ENCODE measurements at regions not wholly inside any gene's neighbourhood (a gene's known extent, or its start where the extent isn't known, plus 50 kb on each side); places are given as distances from the start of the nearest gene placed in this dataset.
"Not testable (repeated sequence)": the region's sequence is repeated elsewhere in the genome, so short reads cannot be mapped to it uniquely, and the experiment has no call there.

DNA sequence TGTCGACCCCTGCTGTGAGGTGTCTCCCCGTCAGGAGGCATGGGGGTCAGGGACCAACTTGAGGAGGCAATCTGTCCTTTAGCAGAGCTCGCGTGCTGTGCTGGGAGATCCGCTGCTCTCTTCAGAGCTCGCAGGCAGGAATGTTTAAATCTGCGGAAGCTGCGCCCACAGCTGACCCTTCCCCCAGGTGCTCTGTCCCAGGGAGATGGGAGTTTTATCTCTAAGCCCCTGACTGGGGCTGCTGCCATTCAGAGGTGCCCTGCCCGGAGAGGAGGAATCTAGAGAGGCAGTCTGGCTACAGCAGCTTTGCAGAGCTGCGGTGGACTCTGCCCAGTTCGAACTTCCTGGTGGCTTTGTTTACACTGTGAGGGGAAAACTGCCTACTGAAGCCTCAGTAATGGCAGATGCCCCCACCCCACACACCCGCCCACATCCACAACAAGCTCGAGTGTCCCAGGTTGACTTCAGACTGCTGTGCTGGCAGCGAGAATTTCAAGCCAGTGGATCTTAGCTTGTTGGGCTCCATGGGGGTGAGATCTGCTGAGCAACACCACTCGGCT lies 133.1 kb downstream of the CENPC start:
- not testable (repeated sequence) for DNase-seq (ENCODE audit: extremely low read depth, low read depth)

DNA sequence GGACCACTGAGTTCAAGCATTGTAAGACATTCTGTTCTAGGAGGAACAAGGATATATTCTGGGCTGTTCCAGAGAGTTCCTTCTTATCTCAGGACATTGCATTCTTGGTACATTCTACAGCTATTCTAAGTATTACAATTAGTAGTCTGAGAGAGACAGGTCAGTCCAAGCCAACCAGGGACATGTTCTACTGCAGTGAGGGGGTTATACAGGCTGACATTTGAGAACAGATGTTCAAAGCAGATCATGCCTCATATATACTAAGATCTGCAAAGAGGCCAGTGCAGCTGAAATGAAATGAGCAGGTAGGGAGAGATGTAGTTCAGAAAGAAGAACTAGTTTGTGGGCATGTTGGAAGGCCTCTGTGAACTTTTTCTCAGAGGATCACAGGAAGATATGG lies 142.0 kb downstream of the CENPC start:
- no peak for DNase-seq (ENCODE audit: extremely low read depth, low read depth)

- no peak for DNase-seq (ENCODE audit: extremely low read depth, low read depth)
Measured at GRCh38 chr4:67401902-67402301, 143.4 kb downstream of the CENPC start.

DNA sequence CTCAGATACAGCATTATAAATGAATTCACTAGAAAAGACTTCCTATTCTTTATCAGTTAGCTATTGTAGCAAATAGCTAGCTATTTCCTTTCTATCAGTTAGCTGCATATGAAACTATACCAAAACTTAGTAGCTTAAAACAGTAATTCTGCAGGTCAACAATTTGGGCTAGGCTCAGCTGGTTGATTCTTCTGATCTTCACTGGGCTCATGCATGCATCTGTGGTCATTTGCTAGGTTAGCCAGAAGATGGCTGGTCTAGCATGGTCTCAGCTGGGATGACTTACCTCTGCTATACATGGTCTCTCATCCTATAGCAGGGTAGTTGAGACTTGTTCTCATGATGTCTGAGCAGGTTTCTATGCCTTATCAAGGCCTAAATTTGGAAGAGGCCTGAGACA lies 147.4 kb downstream of the CENPC start:
- no peak for DNase-seq (ENCODE audit: extremely low read depth, low read depth)

GRCh38 chr4:67397031-67397430 lies 148.3 kb downstream of the CENPC start:
- DNase-seq (ENCODE audit: extremely low read depth, low read depth) = no peak

DNA sequence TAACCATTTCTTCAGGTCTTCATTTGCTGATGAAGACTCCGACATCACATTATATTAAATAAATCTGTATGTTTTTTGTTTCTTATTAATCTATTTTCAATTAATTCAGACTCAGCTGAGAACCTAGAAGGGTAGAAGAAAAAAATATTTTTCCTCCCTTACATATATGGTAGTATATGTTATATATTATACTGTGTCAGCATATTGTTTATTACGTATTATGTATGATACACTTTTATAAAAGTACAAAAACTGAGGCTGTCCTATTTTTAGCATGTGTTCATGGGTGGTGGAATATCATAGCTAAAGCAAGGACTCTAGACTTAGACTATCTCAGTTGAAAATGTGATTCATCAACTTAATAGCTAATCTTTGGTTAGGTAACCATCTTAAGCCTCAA lies 149.3 kb downstream of the CENPC start:
- DNase-seq (ENCODE audit: extremely low read depth, low read depth) = no peak

DNA sequence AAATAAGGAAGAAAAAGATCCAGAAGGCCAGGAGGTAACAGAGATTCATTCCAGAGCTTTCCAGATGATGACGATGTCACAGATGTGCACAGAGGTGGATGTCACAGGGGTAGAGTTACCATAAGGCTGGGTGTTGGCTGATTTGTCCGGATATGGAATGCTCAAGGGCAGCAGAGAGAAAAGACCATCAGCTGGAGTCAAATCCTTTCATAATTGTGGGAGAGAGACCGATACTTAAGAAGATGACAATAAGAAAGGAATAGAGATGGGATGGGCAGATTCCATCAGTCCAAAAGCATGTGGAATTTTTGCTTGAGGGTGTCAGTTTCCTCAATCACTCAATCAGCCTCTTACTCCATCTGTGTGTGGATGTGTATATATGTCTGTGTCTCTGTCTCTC lies 150.4 kb downstream of the CENPC start:
- DNase-seq (ENCODE audit: extremely low read depth, low read depth) = no peak

DNA sequence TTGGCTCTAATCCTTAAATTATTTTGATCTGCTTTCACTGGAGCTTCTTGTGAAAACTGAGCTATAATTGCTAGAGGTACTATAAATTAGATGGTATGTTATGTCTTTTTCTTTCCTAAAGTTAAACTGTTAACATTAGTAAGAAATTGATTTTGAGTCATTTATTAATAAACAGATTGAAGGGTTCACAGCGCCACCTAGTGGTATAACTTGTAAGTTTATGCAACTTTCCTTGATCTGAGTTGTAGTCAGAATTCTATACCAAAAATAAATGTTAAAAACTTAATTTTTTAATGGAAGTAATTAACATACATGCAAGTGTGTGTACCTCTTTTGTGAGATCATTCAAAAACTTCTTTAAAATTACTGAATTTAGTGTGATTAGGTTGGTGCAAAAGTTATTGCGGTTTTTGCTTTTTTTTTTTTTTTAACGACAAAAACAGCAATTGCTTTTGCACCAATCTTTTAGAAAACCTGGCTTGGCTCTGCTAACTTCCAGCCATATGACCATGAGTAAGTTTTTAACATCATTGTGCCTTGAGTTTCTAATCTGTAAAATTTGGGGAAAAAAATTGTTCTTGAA lies 151.5 kb downstream of the CENPC start:
- DNase-seq (ENCODE audit: extremely low read depth, low read depth) = peak; percentile 17

- no peak for DNase-seq (ENCODE audit: extremely low read depth, low read depth)
Measured at GRCh38 chr4:67393007-67393406, 152.3 kb downstream of the CENPC start.

GRCh38 chr4:67381406-67381804 lies 163.9 kb downstream of the CENPC start:
- not testable (repeated sequence) for DNase-seq (ENCODE audit: extremely low read depth, low read depth)

DNA sequence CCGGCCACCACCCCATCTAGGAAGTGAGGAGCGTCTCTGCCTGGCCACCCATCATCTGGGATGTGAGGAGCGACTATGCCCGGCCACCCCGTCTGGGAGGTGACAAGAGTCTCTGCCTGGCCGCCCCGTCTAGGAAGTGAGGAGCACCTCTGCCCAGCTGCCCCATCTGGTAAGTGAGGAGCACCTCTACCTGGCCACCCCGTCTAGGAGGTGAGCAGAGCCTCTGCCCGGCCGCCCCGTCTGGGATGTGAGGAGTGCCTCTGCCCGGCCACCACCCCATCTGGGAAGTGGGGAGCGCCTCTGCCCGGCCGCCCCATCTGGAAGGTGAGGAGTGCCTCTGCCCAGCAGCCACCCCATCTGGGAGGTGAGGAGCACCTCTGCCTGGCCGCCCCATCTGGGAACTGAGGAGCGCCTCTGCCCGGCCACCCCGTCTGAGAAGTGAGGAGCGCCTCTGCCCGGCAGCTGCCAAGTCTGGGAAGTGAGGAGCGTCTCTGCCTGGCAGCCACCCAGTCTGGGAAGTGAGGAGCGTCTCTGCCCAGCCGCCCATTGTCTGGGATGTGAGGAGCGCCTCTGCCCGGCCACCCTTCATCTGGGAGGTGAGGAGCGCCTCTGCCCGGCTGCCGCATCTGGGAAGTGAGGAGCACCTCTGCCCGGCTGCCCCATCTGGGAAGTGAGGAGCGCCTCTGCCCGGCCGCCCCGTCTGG lies 164.4 kb downstream of the CENPC start:
- DNase-seq (ENCODE audit: extremely low read depth, low read depth) = not testable (repeated sequence)

DNA sequence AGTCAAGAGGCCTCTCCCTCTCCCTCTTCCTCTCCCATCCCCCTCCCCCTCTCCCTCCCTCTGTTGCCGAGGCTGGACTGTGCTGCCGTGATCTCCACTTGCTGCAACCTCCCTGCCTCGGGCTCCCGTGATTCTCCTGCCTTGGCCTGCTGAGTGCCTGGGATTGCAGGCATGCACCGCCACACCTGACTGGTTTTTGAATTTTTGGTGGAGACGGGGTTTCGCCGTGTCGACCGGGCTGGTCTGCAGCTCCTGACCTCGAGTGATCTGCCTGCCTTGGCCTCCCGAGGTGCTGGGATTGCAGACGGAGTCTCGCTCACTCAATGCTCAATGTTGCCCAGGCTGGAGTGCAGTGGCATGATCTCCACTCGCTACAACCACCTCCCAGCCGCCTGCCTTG lies 165.1 kb downstream of the CENPC start:
- no peak for DNase-seq (ENCODE audit: extremely low read depth, low read depth)

DNA sequence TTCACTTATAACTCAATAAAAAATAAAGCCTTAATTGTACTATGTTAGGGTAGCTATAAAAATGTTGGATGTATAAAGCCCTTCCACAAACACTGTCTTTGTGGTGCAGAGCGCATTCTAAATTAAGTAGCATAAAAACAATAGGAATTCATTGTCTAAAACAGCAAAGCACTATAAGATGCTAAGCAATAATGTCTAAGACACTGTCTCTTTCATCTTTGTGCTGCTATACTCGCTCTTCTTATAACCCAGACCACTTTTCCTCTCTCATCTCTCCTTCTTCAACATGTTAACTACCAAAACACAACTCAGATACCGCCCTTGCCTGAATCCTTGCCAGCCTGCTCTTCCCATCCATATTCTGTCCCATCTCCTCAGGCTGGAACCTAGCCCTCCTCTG lies 170.0 kb downstream of the CENPC start:
- no peak for DNase-seq (ENCODE audit: extremely low read depth, low read depth)

DNA sequence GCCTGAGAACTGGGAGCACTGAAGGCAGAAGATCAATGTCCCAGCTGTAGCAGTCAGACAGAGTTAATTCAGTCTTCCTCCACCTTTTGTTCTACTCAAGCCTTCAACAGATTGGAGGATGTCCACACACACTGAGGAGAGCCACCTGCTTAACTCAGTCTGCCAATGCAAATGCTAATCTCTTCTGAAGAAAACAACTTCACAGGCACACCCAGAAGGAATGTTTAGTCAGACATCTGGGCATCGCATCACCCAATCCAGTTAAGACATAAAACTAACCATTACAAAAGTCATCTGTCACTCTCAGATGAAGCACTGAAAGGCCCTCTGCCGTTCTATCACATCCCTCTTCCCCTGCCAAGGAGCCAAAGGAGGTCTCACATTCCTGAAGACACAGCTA lies 173.7 kb downstream of the CENPC start:
- DNase-seq (ENCODE audit: extremely low read depth, low read depth) = no peak

DNA sequence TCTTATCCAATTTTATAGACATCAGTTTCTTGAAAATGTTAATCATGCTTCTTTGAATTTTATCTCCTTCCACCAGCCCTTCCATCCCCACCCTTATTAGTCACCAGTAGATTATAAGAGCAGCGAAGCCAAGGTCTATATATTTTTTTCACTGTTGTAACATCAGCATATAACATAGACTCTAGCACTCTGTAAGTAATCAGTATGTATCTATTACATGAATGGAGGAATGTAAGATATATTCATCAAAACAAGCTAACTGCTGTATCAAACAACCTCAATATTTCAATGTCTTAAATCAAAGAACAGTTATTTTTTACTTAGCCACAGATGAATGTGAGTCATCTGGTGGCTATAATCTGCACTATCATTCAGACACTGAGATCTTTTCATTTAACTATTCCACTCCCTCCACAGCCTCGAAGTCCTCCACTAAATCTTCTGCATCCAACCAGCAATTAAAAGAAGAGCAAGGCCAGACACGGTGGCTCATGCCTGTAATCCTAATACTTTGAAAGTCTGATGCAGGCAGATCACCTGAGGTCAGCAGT lies 178.9 kb downstream of the CENPC start:
- DNase-seq (ENCODE audit: extremely low read depth, low read depth) = no peak

DNA sequence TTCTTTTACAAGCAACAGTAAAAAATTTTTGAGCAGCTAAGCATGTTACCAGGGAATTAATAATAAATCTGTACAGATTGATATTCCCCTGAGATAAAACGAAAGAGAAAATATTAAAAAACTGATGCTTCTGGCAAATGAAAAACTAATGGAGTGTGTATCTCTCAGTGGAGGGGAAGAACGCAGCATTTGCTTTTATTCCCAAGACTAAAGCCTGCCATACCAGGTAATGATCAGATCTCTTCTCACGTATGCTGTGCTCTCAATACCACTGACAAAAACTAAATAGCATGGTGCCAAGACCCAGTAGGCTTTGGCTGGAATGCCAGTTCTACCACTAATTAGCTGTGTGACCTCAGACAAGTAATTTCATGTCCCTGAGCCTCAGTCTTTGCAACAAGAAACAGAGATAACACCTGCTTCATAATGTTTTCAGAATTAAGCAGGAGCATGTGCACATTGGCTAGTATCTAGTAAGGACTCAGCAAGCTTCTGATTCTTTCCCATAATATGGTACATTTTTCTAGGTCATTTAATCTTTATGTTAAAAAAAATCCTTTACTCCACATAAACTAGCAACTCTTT lies 179.6 kb downstream of the CENPC start:
- DNase-seq (ENCODE audit: extremely low read depth, low read depth) = no peak

GRCh38 chr4:67355806-67356205 lies 189.5 kb downstream of the CENPC start:
- no peak for DNase-seq (ENCODE audit: extremely low read depth, low read depth)

DNA sequence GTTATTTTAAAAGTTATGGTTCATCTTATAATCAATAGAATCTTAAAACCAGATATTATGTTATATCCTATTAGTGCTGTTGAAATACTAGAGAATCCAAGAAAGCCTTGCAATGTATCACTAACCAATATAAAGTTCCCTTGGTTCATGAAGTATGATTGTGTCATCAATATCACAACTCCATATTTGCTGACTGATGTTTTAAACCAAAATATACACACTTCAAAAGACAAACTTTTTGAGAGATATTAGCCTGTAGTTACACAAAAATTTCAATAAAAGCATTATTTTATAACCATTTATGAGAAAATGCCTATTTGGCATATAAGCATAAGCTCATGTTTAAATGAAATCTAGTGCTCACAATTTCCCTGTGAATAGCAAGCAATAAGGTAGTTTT lies 198.6 kb downstream of the CENPC start:
- DNase-seq (ENCODE audit: extremely low read depth, low read depth) = no peak

- DNase-seq (ENCODE audit: extremely low read depth, low read depth) = no peak
Measured at GRCh38 chr4:67344594-67345380, 200.5 kb downstream of the CENPC start.

DNA sequence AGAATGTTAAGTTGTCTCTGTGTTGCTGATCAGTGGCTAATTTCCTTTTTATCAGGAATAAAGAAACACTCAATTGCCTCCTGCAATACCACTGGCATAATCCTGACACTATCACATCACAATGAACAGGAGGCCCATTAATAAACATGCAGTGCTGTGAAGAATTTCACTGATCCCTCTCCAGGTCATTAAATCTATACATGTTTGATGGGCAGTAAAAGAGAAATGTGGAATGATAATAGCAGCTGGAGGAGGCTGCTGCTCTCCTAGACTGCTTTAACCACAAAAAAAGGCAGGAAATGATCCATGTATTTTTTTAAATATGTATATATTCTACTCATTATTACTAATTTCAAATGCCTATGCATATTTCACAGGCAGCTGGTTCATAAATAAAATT lies 202.1 kb downstream of the CENPC start:
- no peak for DNase-seq (ENCODE audit: extremely low read depth, low read depth)

- DNase-seq (ENCODE audit: extremely low read depth, low read depth) = no peak
Measured at GRCh38 chr4:67342291-67342690, 203.0 kb downstream of the CENPC start.

Data from NCI-H460 (cell line).